Keratinocyte (primary cell): ENCODE measurements at regions not wholly inside any gene's neighbourhood (a gene's known extent, or its start where the extent isn't known, plus 50 kb on each side); places are given as distances from the start of the nearest gene placed in this dataset.

Experiments
- CTCF ChIP-seq, 3 experiments: IDR thresholded peaks in 1 of 3; conservative IDR thresholded peaks in 1 of 3; optimal IDR thresholded peaks in 1 of 3; 2 replicates in 2 of 3; 3 replicates in 1 of 3; pipeline versions ENCODE3 to v1.5.1; 2011; ENCODE audit warnings: low read length in 3 of 3, mild to moderate bottlenecking in 3 of 3, moderate library complexity in 2 of 3, control low read depth in 1 of 3, inconsistent platforms in 1 of 3; ENCODE audit not compliant: insufficient read depth in 2 of 3; ENCODE audit errors: extremely low read depth in 1 of 3
- EZH2 ChIP-seq: IDR thresholded peaks from one replicate; pipeline ENCODE4 v1.6.1; 2012; ENCODE audit warnings: inconsistent platforms, mild to moderate bottlenecking, low read length, moderate library complexity

- no peak for TF ChIP-seq CTCF (optimal IDR thresholded peaks at IDR 0.05 in 1 of 3, IDR thresholded peaks at IDR 0.05 in 1 of 3, conservative IDR thresholded peaks at IDR 0.05 in 1 of 3; ENCODE audit: extremely low read depth in 1 of 3, insufficient read depth in 2 of 3, low read length in 3 of 3)
- TF ChIP-seq EZH2, result no peak
These were observed 63.8 kb upstream of the PLEKHG7 start for GRCh38 chr12:92639017-92639416.
